ENCODE measurements at regions not wholly inside any gene's neighbourhood (a gene's known extent, or its start where the extent isn't known, plus 50 kb on each side); places are given as distances from the start of the nearest gene placed in this dataset.
"Not testable (repeated sequence)": the region's sequence is repeated elsewhere in the genome, so short reads cannot be mapped to it uniquely, and the experiment has no call there.

DNA sequence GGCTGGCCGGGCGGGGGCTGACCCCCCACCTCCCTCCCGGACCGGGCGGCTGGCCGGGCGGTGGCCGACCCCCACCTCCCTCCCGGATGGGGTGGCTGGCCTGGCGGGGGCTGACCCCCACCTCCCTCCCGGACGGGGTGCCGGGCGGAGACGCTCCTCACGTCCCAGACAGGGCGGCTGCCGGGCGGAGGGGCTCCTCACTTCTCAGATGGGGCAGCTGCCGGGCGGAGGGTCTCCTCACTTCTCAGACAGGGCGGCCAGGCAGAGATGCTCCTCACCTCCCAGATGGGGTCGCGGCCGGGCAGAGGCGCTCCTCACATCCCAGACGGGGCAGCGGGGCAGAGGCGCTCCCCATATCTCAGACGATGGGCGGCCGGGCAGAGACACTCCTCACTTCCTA, 965.8 kb upstream of the DEFB115 start:
- intact Hi-C loops (cut with DNase I); DNase-seq (ENCODE audit: low spot score): not testable (repeated sequence)

DNA sequence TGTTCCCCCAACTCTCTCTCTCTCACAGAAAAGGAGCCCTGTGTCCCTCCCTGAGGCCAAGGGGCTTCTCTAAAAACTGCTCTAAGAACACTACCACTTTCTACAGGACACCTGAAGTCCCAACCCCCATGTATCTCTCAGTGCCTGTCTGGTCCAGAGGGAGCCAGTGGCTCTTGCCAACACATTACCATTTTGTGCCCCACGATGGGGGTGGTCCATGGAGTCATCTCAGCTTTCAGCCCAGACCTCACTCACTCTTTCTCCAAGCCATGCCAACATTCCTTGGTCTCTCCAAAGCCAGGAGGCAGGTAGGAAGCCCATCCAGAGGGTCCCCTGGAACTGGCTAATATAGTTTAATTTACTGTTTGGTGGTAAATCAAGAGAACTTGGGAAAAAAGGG, 962.1 kb upstream of the DEFB115 start:
- not testable (repeated sequence) for DNase-seq (ENCODE audit: low spot score)

DNA sequence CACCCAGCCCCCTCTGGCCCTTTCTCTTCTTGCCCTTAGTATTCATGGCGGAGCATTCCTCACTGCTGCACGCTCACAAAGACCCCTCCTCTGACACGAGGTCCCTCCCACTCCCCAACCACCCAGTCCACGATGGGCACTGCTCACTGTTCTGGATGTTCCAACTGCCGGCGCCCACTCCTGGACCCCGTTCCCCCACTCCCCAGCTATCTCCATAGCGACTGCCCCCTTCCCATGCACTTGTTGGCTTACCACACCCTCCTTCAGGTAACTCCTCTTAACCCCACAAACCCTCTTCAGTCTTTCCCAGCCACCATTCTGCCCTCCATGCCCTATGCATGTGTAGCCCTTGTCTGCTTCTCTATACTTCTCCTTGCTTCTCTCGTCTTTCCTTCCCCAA, 961.5 kb upstream of the DEFB115 start:
- intact Hi-C loops (cut with DNase I), result not testable (repeated sequence)

More for the DNA sequence above, 962.1 kb upstream of the DEFB115 start:
- intact Hi-C loops (cut with DNase I), result not testable (repeated sequence)

DNA sequence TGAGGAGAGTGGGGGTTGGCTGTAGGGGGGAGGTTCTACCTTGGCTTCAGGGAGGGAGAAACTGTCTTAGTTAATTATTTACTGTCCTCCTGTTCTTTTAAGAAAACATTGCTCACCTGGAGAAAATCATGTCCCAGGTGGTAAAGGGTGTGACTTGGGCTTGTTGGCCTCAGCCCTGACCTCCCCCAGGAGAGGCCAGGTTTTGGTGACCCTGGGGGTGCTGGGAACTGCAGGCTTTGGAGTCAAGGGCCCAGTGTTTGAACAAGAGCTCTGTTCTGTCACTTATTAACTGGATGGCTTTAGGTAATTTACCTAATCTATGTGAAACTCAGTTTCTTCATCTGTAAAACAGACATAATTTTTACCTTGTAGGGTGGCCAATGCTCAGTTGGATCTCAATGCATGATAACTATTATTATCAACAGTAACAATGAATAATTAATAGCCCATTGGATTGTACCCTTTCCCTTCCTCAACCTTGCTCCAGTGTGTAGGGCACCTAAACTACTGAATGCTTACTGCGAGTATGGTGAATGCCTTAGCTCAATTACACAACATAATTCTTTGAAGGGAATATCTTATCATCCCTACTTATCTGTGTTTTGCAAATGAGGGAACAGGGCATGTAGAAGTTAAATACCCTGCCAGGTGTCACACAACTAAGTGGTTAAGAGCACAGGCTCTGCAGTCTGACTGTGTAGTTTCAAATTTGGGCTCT, 959.4 kb upstream of the DEFB115 start:
- intact Hi-C loops (cut with DNase I); DNase-seq (ENCODE audit: low spot score): not testable (repeated sequence)

More for the DNA sequence above, 961.5 kb upstream of the DEFB115 start:
- not testable (repeated sequence) for DNase-seq (ENCODE audit: low spot score)

DNA sequence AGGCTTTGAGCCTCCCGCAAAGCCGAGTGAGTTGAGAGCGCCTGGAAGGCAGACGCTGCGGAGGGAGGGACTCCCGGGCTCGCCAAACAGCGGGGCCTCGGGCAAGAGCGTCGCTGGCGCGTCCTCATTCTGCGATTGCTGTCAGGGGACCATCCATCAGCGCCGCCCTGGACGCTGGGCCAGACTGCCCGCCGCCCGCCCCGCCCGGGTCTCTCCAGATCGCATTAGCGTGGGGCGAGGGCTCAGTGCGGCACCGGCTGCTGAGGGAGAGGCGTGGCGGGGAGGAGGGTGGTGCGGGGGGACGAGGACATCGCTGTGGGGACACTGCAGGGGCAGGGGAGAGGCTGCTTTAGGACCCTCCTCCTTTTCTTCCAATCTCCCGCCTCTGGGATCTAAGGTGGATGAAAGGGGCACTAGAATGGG, 957.2 kb upstream of the DEFB115 start:
- intact Hi-C loops (cut with DNase I); DNase-seq (ENCODE audit: low spot score): not testable (repeated sequence)

DNA sequence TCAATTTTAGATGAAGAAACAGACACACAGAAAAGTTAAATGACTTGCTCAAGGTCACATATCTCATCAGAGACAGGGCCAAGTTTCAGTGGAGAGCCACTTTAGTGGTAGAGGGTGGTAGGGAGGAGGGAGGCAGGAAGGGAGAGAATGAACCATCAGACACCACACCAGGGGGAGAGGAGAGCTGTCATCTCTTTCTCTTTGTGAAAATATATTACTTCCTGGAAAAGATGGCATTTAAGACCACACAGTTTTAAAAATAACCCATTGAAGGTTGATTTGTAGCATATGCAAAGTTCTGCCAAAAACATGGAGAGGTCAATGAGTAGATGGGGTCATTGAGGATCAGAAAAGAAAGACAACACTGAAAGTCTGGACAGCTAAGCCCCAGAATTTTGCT, 954.7 kb upstream of the DEFB115 start:
- intact Hi-C loops (cut with DNase I); DNase-seq (ENCODE audit: low spot score): not testable (repeated sequence)

DNA sequence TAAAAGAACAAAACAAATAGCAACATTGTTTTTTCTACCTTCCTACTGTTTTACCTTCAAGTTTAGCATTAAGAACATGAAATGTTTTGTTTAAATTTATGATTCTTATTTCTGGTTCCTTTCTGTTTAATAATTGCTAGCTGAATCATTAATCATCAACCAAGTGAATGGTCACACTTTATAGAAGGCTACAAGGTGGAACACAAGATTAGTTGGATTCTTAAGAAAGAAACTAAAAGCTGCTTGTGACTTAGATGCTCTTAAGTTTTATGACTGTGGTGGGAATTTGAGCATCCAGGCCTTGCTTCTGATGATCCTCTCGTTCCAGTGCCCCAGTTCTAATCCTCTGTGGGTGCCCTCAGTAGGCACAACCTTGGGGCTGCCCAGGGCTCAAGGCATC, 947.5 kb upstream of the DEFB115 start:
- intact Hi-C loops (cut with DNase I), result not testable (repeated sequence)

DNA sequence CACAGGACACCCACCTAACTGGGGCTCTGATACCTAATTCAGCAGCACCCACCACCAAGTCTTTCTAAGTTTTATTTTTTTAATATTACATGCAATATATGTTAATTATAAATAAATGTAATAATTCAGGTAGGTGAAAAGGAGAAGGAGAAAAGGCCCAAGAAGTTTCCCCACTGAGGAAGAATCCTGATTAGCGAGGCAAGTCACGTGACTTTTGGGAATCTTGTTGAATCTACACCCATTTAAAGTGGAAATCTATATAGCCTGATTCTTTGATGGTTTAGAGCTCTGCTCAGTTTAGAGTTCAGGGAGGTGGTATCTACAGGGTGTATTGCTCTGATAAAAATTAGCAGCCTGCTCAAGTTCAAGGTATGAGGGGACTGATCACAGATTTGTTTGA, 947.1 kb upstream of the DEFB115 start:
- intact Hi-C loops (cut with DNase I), result not testable (repeated sequence)

More for the DNA sequence above, 947.5 kb upstream of the DEFB115 start:
- DNase-seq (ENCODE audit: low spot score), result not testable (repeated sequence)

DNA sequence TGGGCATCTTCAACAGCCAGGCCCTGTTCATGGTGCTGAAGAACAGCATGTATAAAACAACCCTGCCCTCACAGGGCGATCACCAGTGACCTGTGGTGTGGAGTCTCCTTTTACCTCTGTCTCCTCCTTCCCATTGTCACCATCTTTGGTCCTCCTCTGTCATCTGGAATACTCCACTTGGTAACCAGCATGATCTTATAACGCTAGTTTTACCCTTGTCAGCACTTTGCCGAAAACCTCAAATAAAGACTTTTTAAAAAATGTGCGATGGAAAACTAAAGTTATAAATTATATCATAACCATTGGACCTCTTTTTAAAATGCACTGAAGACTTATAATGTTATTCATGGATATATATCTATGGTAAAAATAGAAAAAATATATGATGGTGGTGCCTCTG, 945.2 kb upstream of the DEFB115 start:
- DNase-seq (ENCODE audit: low spot score); intact Hi-C loops (cut with DNase I): not testable (repeated sequence)

More for the DNA sequence above, 947.1 kb upstream of the DEFB115 start:
- not testable (repeated sequence) for DNase-seq (ENCODE audit: low spot score)

DNA sequence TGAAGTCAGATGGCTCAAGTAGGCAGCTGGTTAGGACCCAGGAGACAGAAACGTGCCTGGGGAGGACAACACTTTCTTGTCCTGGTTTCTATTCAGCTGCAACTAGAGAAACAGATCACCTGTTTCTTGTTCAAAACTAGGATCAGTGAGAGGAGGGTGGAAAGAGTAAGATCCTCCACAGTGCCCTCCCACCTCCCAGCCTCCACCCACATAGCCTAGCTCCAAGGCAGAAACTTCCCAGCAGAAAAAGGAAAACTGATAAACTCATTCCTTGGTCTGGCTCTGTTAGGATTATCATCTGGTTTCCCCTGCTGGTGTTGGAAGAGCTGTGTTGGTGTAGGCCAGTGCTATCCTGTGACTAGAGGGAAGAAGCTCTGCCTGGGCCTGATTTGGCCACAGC, 943.8 kb upstream of the DEFB115 start:
- DNase-seq (ENCODE audit: low spot score); intact Hi-C loops (cut with DNase I): not testable (repeated sequence)

DNA sequence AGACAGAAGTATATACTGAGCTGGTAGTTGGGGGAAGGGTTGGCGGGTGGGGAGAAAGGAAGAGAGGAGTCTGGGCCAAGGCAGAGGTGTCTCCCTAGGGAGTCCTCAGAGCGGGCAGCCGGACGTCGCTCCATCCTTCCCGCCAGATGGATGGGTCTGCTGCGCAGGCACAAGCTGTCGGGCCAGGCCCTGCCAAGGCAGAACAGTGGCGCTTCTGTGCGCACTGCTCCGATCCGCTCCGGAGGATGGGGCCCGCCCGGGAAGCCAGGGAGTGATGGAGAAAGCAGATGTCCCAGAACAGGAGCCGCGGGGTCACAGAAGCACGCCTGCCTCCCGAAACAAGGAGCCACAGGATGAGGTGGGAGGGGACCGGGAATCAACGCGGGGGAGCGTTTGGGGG, 941.4 kb upstream of the DEFB115 start:
- intact Hi-C loops (cut with DNase I), result not testable (repeated sequence)
- peak; percentile 75 for DNase-seq (ENCODE audit: low spot score)

DNA sequence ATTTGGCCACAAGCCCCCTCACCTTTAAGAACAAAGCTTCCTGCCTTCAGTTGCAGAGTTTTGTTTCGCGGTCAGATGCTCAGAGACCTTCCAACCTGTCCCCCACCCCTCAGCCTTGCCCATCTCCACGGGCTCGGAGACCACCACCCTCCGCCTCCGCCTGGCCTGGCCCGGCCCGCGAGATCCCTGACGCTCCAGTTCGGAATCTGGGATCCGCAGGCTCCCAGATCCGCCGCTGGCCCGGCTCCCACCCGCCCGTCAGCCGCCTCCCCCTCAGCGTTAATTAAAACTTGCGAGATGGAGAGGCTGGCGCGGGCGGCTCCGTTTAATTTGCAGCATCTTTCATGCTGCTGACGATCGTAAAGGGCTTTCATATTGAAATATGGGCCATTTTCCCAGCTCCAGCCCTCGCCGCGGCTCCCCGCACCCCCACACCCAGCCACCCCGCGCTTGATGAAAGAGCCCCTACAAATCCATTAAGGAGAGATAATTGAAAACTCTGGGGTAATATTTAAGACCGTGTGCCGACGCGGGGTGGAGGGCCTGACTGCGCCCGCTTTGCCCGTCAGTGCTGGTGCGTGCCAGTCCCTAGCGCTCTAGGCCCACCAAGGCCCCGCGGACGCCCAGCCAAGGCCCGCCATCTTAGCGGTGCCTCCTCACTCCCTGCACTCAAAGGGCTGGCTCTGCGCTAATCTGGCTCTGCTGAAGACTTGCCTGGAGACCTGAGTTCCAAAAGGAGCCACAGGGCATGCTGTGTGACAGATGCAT, 940.7 kb upstream of the DEFB115 start:
- DNase-seq (ENCODE audit: low spot score); intact Hi-C loops (cut with DNase I): not testable (repeated sequence)

DNA sequence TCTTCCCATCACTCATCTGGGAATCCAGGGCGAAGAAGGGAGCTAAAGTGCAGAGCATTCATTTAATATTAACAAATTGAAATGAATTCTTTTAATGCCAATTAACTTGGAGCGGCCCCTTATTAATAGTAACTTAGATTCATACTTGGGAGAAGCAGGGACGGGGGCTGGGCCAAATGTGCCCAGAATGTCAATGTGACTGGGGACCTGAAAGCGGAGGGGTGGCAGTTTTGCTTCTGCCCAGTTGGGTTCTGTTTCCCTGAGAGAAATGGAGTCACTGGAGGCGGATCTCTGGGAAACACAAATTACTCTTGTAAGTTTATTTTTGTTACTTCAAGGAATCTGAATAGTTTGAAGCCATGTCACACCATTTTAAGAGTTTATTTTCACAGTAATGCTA, 923.7 kb upstream of the DEFB115 start:
- intact Hi-C loops (cut with DNase I); DNase-seq (ENCODE audit: low spot score): not testable (repeated sequence)

DNA sequence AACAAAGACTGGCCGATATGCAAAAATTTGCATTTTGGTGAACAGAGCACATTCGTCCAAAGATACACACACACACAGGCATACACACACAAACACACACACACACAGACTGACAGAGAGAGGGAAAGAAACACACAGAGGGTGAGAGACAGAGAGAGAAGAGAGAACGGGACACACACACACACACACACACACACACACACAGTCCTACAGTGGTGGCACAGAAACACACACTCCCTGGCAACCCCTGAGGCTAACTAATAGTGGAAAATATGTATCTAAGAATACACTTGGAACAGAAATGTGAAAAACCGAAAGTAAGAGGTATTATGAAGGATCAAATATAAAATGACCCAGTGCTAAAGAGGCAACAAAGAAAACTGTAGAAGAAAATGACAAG, 919.9 kb upstream of the DEFB115 start:
- intact Hi-C loops (cut with DNase I); DNase-seq (ENCODE audit: low spot score): not testable (repeated sequence)

DNA sequence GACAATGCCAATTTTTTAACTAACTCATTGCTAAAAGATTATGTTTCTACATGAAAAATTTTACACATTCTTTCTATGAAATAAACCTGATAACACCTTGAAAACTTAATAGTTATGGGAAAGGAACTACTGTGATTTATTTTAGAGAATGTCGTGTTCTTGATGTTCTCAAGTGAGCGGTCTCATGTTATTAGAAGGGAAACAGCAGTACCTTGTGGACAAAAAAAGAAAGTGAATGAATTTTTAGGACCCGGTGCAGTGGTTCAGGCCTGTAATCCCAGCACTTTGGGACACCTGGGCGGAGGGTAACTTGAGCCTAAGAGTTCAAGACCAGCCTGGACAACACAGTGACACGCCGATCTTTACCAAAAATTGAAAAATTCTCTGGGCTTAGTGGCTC, 908.5 kb upstream of the DEFB115 start:
- DNase-seq (ENCODE audit: low spot score); intact Hi-C loops (cut with DNase I): not testable (repeated sequence)

DNA sequence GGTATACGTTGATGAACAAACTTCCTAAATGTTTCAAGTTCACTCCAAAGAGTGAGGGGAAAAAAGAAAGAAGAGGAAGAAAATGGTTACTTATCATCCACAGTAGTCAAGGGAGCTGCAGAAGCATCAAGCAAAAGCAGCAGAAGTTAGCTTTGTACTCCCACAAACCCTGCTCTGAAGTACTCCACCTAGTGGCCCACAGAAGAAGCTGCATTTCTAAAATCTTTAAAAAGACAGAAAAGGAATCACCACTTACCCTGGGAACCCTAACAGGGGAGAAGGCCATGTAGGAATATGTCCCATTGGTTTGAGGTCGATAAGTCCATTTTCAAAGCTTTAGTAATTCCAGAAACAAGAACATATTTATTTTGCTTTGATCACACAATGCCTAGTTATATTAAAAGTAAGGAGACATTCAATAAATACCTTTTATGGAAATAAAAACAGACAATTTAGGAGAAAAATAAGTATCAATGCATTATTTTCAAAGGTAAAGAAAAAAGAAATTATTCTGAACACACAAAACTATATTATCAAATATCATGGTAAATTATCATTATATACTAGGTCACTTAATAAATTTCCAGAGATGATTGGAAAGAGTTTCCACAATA, 900.5 kb upstream of the DEFB115 start:
- DNase-seq (ENCODE audit: low spot score); intact Hi-C loops (cut with DNase I): not testable (repeated sequence)

DNA sequence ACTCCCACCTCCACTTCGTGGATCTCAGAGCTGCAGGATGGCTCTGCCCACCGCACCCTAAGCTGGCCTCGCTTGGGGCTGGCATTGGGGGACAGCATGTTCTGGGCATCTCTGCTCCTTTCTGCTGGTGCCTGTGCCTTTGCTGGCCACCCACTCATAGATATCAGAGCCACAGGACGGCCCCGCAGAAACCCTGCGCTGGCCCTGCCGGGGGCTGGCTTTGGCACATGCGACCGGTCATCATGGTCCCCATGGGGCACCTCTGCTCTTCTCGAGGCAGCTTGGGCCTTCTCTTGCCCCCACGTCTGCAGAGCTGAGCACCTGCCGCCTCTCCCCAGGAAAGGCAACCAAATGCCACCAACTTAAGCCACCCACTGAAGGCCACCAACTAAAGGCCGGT, 895.7 kb upstream of the DEFB115 start:
- intact Hi-C loops (cut with DNase I); DNase-seq (ENCODE audit: low spot score): not testable (repeated sequence)

DNA sequence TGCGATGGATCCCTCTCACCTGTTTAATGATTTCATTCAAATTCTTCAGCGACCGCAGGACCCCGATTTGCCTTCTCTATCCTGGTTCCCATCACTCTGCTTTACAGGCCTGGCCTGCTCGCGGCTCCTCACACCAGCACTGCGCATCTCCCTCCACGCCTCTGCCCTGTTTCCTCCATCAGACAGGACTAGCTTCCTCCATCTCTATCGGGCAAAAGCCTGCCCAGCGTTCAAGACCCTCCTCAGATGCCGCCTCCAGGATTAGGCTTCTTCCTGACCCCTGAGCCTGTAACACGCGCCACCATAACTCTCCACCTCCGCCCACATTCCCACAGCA, 881.1 kb upstream of the DEFB115 start:
- DNase-seq (ENCODE audit: low spot score); intact Hi-C loops (cut with DNase I): not testable (repeated sequence)

DNA sequence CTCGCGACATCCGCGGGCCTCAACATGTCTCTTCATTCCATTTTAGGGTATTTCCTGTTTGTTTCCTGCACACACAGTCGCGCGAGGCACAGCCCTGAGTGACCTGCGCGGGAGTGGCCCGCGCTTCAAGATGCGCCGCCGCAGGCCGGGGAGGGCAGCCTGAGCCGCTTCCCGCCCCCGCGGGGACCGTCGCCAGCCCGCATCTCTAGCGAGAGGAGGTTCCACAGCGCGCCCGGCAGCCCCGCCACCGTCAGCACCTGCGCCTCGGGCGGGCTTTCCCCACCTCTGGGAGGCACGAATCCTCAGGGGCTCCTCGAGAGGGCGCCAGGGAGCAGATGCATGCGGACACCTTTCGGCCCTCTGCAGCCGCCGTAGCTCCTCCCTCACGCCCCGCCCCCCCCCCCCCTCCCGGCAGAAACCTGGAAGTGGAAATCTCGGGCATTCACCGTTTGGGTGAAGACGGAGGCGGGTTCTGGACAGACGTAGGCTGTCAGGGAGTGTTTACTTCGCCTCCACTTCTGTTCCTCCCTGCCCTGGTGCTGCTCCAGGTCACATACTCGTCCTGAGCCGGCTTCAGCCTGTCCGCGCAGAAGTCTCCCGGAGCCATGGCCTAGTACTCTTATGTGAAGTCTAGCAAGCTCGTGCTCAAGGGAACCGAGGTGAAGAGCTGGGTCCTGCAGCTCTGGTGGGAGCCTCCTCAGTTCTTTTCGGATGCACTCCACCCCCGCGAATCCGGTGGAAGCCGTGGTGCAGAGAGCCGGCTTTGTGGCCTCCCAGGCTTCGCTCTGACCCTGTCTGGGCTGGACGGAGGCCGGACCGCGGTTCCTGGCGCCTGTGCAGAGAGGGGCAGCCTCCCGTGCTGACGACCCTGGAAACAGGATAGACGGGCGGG, 880.5 kb upstream of the DEFB115 start:
- intact Hi-C loops (cut with DNase I), result no loop called here
- peak; percentile 88 for DNase-seq (ENCODE audit: low spot score)
